HCT116 (cell line): ENCODE measurements at regions not wholly inside any gene's neighbourhood (a gene's known extent, or its start where the extent isn't known, plus 50 kb on each side); places are given as distances from the start of the nearest gene placed in this dataset.

ENCODE experiments used
- CTCF ChIP-seq, 3 experiments: fragments of 200-600 bp in 1 of 3; sonication (generic) in 1 of 3; IDR thresholded peaks in 2 of 3; conservative IDR thresholded peaks in 1 of 3; 2 replicates each; pipeline ENCODE4 v1.5.1; 2012 to 2017; ENCODE audit warnings: low read depth in 2 of 3, low read length in 2 of 3, antibody characterized with exemption in 1 of 3, borderline replicate concordance in 1 of 3, control low read depth in 1 of 3, mild to moderate bottlenecking in 1 of 3, mixed read lengths in 1 of 3, mixed run types in 1 of 3, moderate library complexity in 1 of 3; ENCODE audit not compliant: insufficient read depth in 1 of 3
- EZH2phosphoT487 ChIP-seq: fragments of 200-600 bp; IDR thresholded peaks from 2 replicates; pipeline ENCODE4 v1.6.1; 2018; ENCODE audit warnings: antibody characterized with exemption, borderline replicate concordance
- JUND ChIP-seq: IDR thresholded peaks from 2 replicates; pipeline ENCODE4 v1.6.1; 2012
- POLR2A ChIP-seq: IDR thresholded peaks from 2 replicates; pipeline ENCODE4 v1.7.0; 2011; ENCODE audit warnings: borderline replicate concordance; ENCODE audit not compliant: insufficient read depth, insufficient read length; ENCODE audit errors: extremely low read depth
- POLR2AphosphoS5 ChIP-seq: IDR thresholded peaks from 2 replicates; pipeline ENCODE4 v1.6.1; 2011; ENCODE audit warnings: mild to moderate bottlenecking, low read depth, low read length, moderate library complexity
- YY1 ChIP-seq: IDR thresholded peaks from 2 replicates; pipeline ENCODE4 v1.6.1; 2011; ENCODE audit warnings: low read length, low read depth, moderate library complexity, mild to moderate bottlenecking; ENCODE audit not compliant: insufficient replicate concordance; ENCODE audit errors: extremely low read depth
- ZBTB33 ChIP-seq: IDR thresholded peaks from 2 replicates; pipeline ENCODE4 v1.6.1; 2011; ENCODE audit warnings: mild to moderate bottlenecking, low read length, moderate library complexity; ENCODE audit not compliant: insufficient replicate concordance; ENCODE audit errors: extremely low read depth
- ZFX ChIP-seq: fragments of 450-650 bp; IDR thresholded peaks from 2 replicates; pipeline ENCODE4 v1.6.1; 2017

- no peak for TF ChIP-seq CTCF (IDR thresholded peaks at IDR 0.05 in 2 of 3, conservative IDR thresholded peaks at IDR 0.05 in 1 of 3; ENCODE audit: borderline replicate concordance in 1 of 3, insufficient read depth in 1 of 3, low read depth in 2 of 3, low read length in 2 of 3)
- no peak for TF ChIP-seq EZH2phosphoT487
- TF ChIP-seq YY1: no peak
- TF ChIP-seq ZBTB33: no peak
- TF ChIP-seq POLR2A: no peak
- TF ChIP-seq POLR2AphosphoS5: no peak
- no peak for TF ChIP-seq JUND
- TF ChIP-seq ZFX: no peak
These were observed 684.0 kb downstream of the UTRN start for GRCh38 chr6:144969154-144969553.
